ENCODE measurements at regions not wholly inside any gene's neighbourhood (a gene's known extent, or its start where the extent isn't known, plus 50 kb on each side); places are given as distances from the start of the nearest gene placed in this dataset.
"Not testable (repeated sequence)": the region's sequence is repeated elsewhere in the genome, so short reads cannot be mapped to it uniquely, and the experiment has no call there.

DNA sequence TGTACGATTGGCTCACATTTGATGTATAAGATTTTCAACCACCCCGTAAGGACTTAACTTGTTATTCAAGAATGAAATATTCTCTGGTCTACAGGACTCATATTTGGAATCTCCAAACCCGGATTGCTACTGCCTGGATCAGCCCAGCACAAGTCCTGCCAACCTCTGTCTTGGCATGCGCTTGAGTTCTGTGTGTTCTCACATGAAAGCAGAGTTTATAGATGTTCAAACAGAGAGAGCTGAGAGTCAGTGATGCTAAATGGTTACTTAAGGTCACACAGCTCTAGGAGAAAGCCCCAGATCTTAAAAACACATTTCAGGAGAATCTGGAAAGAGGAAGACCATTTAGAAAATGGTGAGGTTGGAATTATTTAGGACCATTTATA is 268.0 kb upstream of the TBL1XR1 start:
- no peak overlapping the region for H3K4me3 ChIP-seq (ENCODE audit: low read depth in 1 of 2, low read length in 1 of 2)
- no peaks in the 10 kb centered on the region for H3K36me3 ChIP-seq
- no peaks in the 10 kb centered on the region for H3K9me3 ChIP-seq
- no peaks in the 10 kb centered on the region for H3K27me3 ChIP-seq
- TF ChIP-seq CTCF (IDR thresholded peaks at IDR 0.05), result no peak
- H3K4me1 ChIP-seq (ENCODE audit: control insufficient read depth in 1 of 2, insufficient read depth in 1 of 2, low read depth in 1 of 2, low read length in 1 of 2), result no peaks in the 10 kb centered on the region
- H3K27ac ChIP-seq, result no peak overlapping the region

DNA sequence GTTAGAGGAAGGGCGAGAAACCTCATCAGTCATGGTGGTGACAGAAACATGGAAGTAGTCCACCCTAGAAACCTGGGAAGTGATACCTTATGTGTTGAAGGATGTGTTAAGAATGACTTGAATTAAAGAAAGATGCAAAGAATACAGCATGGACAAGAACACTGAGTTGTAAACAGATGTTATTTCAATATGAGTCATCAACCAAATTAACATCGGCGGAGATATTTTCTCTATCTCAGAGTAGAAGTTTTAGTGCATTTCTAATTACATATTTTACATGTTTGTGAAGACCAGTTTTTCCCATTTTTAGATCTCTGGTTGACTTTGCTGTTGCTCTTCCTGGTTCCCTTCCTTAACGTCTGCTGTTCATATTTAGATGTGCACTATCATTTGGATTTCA is 268.8 kb upstream of the TBL1XR1 start:
- Histone ChIP-seq H3K27ac (no peak overlapping the region), H3K4me1 (ENCODE audit: control insufficient read depth in 1 of 2, insufficient read depth in 1 of 2, low read depth in 1 of 2, low read length in 1 of 2) (no peaks in the 10 kb centered on the region), H3K27me3 (no peaks in the 10 kb centered on the region), H3K9me3 (no peaks in the 10 kb centered on the region), H3K36me3 (no peaks in the 10 kb centered on the region), H3K4me3 (ENCODE audit: low read depth in 1 of 2, low read length in 1 of 2) (no peak overlapping the region)
- no peak for TF ChIP-seq CTCF (IDR thresholded peaks at IDR 0.05)

GRCh38 chr3:177466622-177467021 is 269.3 kb upstream of the TBL1XR1 start:
- not testable (repeated sequence) for H3K36me3 ChIP-seq; H3K4me3 ChIP-seq (ENCODE audit: low read depth in 1 of 2, low read length in 1 of 2); H3K9me3 ChIP-seq; H3K27ac ChIP-seq; H3K4me1 ChIP-seq (ENCODE audit: control insufficient read depth in 1 of 2, insufficient read depth in 1 of 2, low read depth in 1 of 2, low read length in 1 of 2); H3K27me3 ChIP-seq

DNA sequence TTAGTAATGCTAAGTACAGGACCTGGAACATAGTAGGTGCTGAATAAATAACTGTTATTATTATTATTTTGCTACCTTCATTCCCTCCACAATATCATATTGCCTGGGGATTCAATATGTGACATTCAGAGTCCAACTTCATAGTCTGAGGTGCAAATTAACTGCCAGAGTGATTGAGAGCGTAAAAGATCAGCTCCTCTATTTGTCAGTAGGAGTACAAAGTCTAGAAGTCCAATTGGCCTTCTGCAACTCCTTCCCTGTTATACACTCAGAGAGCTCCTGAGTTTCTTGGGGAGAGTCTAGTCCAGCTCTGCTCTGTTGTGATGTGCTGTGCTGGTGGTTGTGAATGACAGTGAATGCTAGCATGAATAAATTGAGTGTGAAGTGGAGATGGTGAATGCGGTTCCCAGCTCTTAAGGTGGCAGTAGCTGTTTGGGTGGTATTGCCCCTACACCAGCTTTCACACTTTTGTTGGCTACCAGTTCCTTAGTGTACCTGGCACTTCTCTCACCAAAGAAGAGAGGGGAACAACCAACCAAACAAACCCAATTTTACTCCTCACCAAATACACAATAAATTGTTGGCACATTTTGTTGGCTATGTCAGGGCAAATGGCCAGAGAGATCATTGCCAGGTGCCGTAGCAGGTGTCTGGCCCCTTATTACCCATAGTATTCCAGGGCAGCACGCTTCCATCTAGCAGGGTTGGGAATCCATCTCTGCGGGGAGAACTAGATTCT is 270.1 kb upstream of the TBL1XR1 start:
- no peaks in the 10 kb centered on the region for H3K27me3 ChIP-seq
- H3K36me3 ChIP-seq, result no peaks in the 10 kb centered on the region
- no peaks in the 10 kb centered on the region for H3K4me1 ChIP-seq (ENCODE audit: control insufficient read depth in 1 of 2, insufficient read depth in 1 of 2, low read depth in 1 of 2, low read length in 1 of 2)
- no peak overlapping the region for H3K27ac ChIP-seq
- no peak for TF ChIP-seq CTCF (IDR thresholded peaks at IDR 0.05)
- H3K9me3 ChIP-seq, result no peaks in the 10 kb centered on the region
- H3K4me3 ChIP-seq (ENCODE audit: low read depth in 1 of 2, low read length in 1 of 2), result no peak overlapping the region

- H3K4me3 ChIP-seq (ENCODE audit: low read depth in 1 of 2, low read length in 1 of 2), result no peak overlapping the region
- no peaks in the 10 kb centered on the region for H3K9me3 ChIP-seq
- no peaks in the 10 kb centered on the region for H3K36me3 ChIP-seq
- TF ChIP-seq CTCF (IDR thresholded peaks at IDR 0.05), result no peak
- no peaks in the 10 kb centered on the region for H3K27me3 ChIP-seq
- no peak overlapping the region for H3K27ac ChIP-seq
- H3K4me1 ChIP-seq (ENCODE audit: control insufficient read depth in 1 of 2, insufficient read depth in 1 of 2, low read depth in 1 of 2, low read length in 1 of 2), result no peaks in the 10 kb centered on the region
Measured at GRCh38 chr3:177468331-177468730, 271.0 kb upstream of the TBL1XR1 start.

DNA sequence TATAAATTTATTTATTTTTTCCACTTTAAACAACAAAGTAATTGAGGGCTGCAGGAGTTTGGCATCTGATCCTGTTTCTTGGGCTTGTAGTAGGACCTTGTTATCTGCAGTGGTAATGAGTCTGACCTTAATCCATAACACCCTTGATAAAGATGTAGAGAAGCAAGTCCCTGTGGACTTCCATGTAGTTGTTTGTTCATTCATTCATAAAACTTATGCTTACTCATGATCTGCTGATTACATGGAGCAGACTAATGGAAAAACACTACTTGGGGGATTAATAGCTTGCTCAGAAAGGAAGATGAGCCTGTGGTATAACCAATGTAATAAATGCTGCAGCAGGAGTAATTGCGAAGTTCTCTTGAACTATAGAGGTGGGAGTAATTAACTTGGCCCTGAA is 271.5 kb upstream of the TBL1XR1 start:
- TF ChIP-seq CTCF (IDR thresholded peaks at IDR 0.05), result no peak
- no peak overlapping the region for H3K4me3 ChIP-seq (ENCODE audit: low read depth in 1 of 2, low read length in 1 of 2)
- no peaks in the 10 kb centered on the region for H3K36me3 ChIP-seq
- no peak overlapping the region for H3K27ac ChIP-seq
- H3K4me1 ChIP-seq (ENCODE audit: control insufficient read depth in 1 of 2, insufficient read depth in 1 of 2, low read depth in 1 of 2, low read length in 1 of 2), result no peaks in the 10 kb centered on the region
- H3K9me3 ChIP-seq, result no peaks in the 10 kb centered on the region
- H3K27me3 ChIP-seq, result no peaks in the 10 kb centered on the region
